ENCODE measurements at regions not wholly inside any gene's neighbourhood (a gene's known extent, or its start where the extent isn't known, plus 50 kb on each side); places are given as distances from the start of the nearest gene placed in this dataset.
A peak's percentile ranks its signal among the peaks of the same experiment; 100 is the strongest.

- Histone ChIP-seq H3K9me3 (replicated peaks in 1 of 11) (no peaks in the 10 kb centered on the region), H3K4me3 (no peak overlapping the region), H3K4me1 (peaks cover 0 to 17% (median 11%) of the 10 kb centered on the region in 10 experiments; a peak in 12 of 20 replicates), H3K27ac (no peak overlapping the region), H3K4me2 (no peak overlapping the region), H3K9ac (no peak overlapping the region), H3K27me3 (no peaks in the 10 kb centered on the region), H3K36me3 (no peaks in the 10 kb centered on the region), H4K20me1 (no peaks in the 10 kb centered on the region)
- no peak for TF ChIP-seq Cebpa-rat (IDR thresholded peaks at IDR 0.05)
Measured at GRCh38 chr11:122604621-122605020, 50.9 kb upstream of the UBASH3B start.

DNA sequence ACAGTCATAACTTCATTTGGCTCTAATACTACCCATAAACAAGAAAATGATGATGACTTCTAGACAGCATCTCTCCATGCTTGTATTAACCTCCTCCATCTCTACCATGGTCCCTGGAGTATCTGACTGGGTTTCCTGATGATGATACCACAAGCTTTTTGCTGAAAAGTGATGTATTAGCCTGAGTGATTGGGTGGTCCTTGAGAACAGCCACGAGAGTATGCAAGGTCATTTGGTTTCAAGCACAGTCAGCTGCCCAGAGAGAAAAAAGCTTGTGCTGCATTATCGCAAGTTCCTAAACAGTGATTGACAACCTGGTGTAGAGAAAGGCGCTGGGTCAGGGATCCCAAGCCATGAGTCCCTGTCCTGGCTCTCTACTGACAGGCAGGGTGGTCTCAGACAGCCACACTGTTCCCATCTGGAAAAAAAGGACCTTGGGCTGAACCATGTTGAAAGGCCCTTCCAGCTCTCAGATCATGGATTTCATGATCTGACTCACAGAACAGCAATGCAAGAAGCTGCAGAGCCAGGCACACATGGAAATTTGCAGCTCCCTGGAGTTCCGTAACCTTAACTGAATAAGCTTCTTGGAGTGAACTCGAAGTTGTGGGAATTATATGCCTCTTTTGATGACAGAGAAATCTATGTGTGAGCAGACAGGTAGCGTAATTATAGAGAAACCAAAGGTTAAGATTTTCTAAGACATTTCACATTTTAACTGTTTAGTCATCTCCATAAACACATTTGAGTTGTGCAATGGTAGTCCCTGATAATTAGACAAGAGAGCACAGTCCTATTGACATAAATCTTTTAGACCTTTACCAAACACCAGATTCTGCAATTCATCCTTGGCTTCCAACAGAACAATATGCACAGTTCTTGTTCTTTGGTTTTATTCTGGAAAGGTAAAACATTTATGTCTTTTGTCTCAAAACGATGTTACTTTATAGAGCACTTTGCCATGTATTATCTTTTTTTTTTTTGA lies 54.1 kb upstream of the UBASH3B start:
- Histone ChIP-seq H3K36me3 (no peaks in the 10 kb centered on the region), H3K27ac (no peak overlapping the region), H3K4me3 (no peak overlapping the region), H3K9me3 (replicated peaks in 1 of 11) (no peaks in the 10 kb centered on the region), H3K9ac (no peak overlapping the region), H3K4me2 (peak overlapping the region in 7 of 11 experiments; percentile 16 to 49 (median 42); a peak in 10 of 22 replicates), H3K27me3 (no peaks in the 10 kb centered on the region), H3K4me1 (peaks cover 0 to 17% (median 12%) of the 10 kb centered on the region in 10 experiments; a peak in 16 of 20 replicates), H4K20me1 (no peaks in the 10 kb centered on the region)
- TF ChIP-seq Cebpa-rat (IDR thresholded peaks at IDR 0.05): no peak

DNA sequence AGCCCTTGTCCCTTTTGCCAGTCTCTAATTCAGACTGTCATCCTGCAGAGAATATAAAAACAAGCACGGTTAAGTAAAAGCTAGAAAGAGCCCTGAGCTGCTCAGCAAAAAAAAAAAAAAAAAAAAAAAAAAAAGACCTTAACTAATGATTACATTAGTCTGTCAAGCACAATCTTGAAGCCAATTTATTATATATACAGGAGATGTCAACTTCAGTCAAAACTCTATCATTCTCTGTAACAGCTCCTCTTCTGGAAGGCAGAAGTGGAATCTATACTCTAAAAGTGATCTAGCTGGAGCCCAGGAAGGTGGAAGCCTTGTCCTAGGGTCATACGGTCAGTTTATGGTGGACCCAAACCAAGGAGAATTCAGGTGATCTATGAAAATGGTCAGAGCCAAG lies 55.2 kb upstream of the UBASH3B start:
- no peak for TF ChIP-seq Cebpa-rat (IDR thresholded peaks at IDR 0.05)
- Histone ChIP-seq H3K4me1 (peaks cover 0 to 17% (median 12%) of the 10 kb centered on the region in 10 experiments; a peak in 16 of 20 replicates), H4K20me1 (no peaks in the 10 kb centered on the region), H3K4me3 (no peak overlapping the region), H3K9ac (no peak overlapping the region), H3K27me3 (no peaks in the 10 kb centered on the region), H3K4me2 (peak overlapping the region in 7 of 11 experiments; percentile 16 to 49 (median 42); a peak in 11 of 22 replicates), H3K27ac (no peak overlapping the region), H3K9me3 (replicated peaks in 1 of 11) (no peaks in the 10 kb centered on the region), H3K36me3 (no peaks in the 10 kb centered on the region)

GRCh38 chr11:122599434-122599833 lies 56.1 kb upstream of the UBASH3B start:
- Histone ChIP-seq H3K9me3 (replicated peaks in 1 of 11) (no peaks in the 10 kb centered on the region), H3K9ac (no peak overlapping the region), H4K20me1 (no peaks in the 10 kb centered on the region), H3K4me2 (peak overlapping the region in 2 of 11 experiments; percentile 22 to 46; a peak in 2 of 22 replicates), H3K27me3 (no peaks in the 10 kb centered on the region), H3K4me1 (peaks cover 0 to 17% (median 12%) of the 10 kb centered on the region in 10 experiments; a peak in 16 of 20 replicates), H3K27ac (no peak overlapping the region), H3K4me3 (no peak overlapping the region), H3K36me3 (no peaks in the 10 kb centered on the region)
- no peak for TF ChIP-seq Cebpa-rat (IDR thresholded peaks at IDR 0.05)

DNA sequence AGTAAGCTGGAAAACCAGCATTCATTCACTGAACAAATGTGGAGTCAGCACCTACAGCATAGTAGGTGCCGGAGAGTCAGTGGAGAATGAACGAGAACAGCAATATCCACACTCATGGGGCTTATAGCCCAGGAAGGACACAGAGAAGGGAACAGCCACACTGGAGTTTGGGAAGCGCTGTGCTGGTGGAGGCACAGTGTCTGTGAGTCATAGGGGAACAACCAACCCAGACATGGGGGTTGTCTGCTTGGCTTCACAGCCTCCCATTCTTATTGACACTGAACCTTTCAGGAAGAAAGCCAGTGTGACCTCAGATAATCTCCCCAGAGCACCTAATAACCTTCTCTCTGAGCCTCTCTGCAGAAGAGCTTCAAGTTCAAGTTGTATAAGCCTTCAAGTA lies 56.6 kb upstream of the UBASH3B start:
- no peak overlapping the region for H3K9ac ChIP-seq
- no peaks in the 10 kb centered on the region for H3K36me3 ChIP-seq
- H3K4me2 ChIP-seq: peak overlapping the region in 2 of 11 experiments; percentile 22 to 46; a peak in 2 of 22 replicates

GRCh38 chr11:122597511-122597910 lies 58.0 kb upstream of the UBASH3B start:
- Histone ChIP-seq H4K20me1 (no peaks in the 10 kb centered on the region), H3K27me3 (no peaks in the 10 kb centered on the region), H3K9me3 (replicated peaks in 1 of 11) (no peaks in the 10 kb centered on the region), H3K9ac (no peak overlapping the region), H3K4me1 (peaks cover 0 to 17% (median 12%) of the 10 kb centered on the region in 10 experiments; a peak in 16 of 20 replicates), H3K4me3 (no peak overlapping the region), H3K36me3 (no peaks in the 10 kb centered on the region), H3K27ac (no peak overlapping the region), H3K4me2 (peak overlapping the region in 1 of 11 experiments; percentile 42; a peak in 1 of 22 replicates)
- TF ChIP-seq Cebpa-rat (IDR thresholded peaks at IDR 0.05): no peak

More for the DNA sequence above, 56.6 kb upstream of the UBASH3B start:
- no peak for TF ChIP-seq Cebpa-rat (IDR thresholded peaks at IDR 0.05)
- H3K4me1 ChIP-seq: peaks cover 0 to 17% (median 12%) of the 10 kb centered on the region in 10 experiments; a peak in 16 of 20 replicates
- no peak overlapping the region for H3K4me3 ChIP-seq
- no peaks in the 10 kb centered on the region for H3K9me3 ChIP-seq (replicated peaks in 1 of 11)
- no peaks in the 10 kb centered on the region for H4K20me1 ChIP-seq
- H3K27ac ChIP-seq: no peak overlapping the region
- no peaks in the 10 kb centered on the region for H3K27me3 ChIP-seq

GRCh38 chr11:122594986-122595645 lies 60.4 kb upstream of the UBASH3B start:
- H3K4me1 ChIP-seq: peaks cover 0 to 16% (median 0%) of the 10 kb centered on the region in 10 experiments; a peak in 4 of 20 replicates
- no peaks in the 10 kb centered on the region for H3K9me3 ChIP-seq (replicated peaks in 1 of 11)
- no peaks in the 10 kb centered on the region for H3K36me3 ChIP-seq
- TF ChIP-seq Cebpa-rat (IDR thresholded peaks at IDR 0.05): no peak
- no peak overlapping the region for H3K9ac ChIP-seq
- no peaks in the 10 kb centered on the region for H3K27me3 ChIP-seq
- no peak overlapping the region for H3K4me2 ChIP-seq
- H3K27ac ChIP-seq: no peak overlapping the region
- no peak overlapping the region for H3K4me3 ChIP-seq
- H4K20me1 ChIP-seq: no peaks in the 10 kb centered on the region

DNA sequence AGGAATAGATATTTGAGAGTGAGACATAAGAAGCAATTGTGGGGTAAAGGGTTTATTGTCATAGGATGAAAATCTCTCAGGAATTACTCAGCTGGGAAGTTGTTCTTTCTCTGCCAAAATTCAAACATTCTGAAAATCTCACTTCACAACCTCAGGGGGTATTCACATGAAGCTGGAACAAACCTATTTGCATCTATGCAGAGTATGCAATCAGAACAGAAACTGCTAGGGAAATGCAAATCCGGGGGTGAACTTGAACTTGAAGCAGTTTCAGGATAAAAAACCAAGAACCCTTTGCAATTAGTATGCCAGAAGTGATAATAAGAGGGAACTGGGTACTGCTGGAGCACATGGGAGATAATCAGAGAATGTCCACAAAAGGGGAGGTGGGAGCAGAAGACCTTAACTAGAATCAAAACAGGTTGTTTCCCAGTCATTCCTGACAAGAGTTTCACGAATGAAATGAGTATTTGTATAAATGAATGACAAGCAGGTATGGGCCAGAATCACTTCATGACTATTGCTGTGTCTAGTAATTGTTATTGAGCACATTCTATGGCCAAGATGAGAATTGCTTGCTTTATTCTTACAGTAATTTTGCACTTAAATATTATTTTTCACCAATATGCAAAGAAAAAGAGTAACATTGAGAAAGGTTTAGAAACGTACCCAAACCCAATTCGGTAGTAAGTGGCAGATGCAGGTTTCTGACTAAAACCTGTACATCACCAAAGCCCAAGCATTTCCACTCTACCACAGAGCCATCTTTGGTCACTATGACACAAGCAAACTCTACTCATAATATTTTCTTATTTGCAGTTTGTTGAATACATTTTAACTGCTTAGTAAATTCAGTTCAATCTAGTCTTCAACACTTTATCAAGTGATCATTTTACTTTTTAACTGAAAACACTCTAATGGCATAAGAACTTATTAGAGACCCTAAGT lies 61.8 kb upstream of the UBASH3B start:
- Histone ChIP-seq H3K9ac (no peak overlapping the region), H3K9me3 (replicated peaks in 1 of 11) (peaks cover 0 to 4% (median under 1%) of the 10 kb centered on the region in 11 experiments; a peak in 6 of 22 replicates), H3K4me2 (no peak overlapping the region), H4K20me1 (no peaks in the 10 kb centered on the region), H3K4me3 (no peak overlapping the region), H3K4me1 (peaks cover 0 to 8% (median 0%) of the 10 kb centered on the region in 10 experiments; a peak in 4 of 20 replicates), H3K27ac (no peak overlapping the region), H3K36me3 (no peaks in the 10 kb centered on the region), H3K27me3 (no peaks in the 10 kb centered on the region)
- no peak for TF ChIP-seq Cebpa-rat (IDR thresholded peaks at IDR 0.05)
